ENCODE measurements at regions not wholly inside any gene's neighbourhood (a gene's known extent, or its start where the extent isn't known, plus 50 kb on each side); places are given as distances from the start of the nearest gene placed in this dataset.

GRCh38 chr7:155874411-155874810 lies 62.1 kb upstream of the SHH start:
- no peak for DNase-seq

- no peak for DNase-seq
Observed at GRCh38 chr7:155874010-155874409, 61.7 kb upstream of the SHH start.

- no peak for DNase-seq
Observed at GRCh38 chr7:155872678-155873369, 60.6 kb upstream of the SHH start.

GRCh38 chr7:155871211-155871610 lies 58.9 kb upstream of the SHH start:
- no peak for DNase-seq

GRCh38 chr7:155870334-155871180 lies 58.3 kb upstream of the SHH start:
- DNase-seq, result no peak

GRCh38 chr7:155869784-155870076 lies 57.5 kb upstream of the SHH start:
- no peak for DNase-seq

- DNase-seq, result no peak
Observed at GRCh38 chr7:155868955-155869783, 56.9 kb upstream of the SHH start.

- no peak for DNase-seq
Observed at GRCh38 chr7:155867734-155868400, 55.6 kb upstream of the SHH start.

- no peak for DNase-seq
Observed at GRCh38 chr7:155867280-155867679, 55.0 kb upstream of the SHH start.

- no peak for DNase-seq
Observed at GRCh38 chr7:155865830-155866525, 53.7 kb upstream of the SHH start.

GRCh38 chr7:155864991-155865690 lies 52.9 kb upstream of the SHH start:
- DNase-seq, result no peak

GRCh38 chr7:155864271-155864985 lies 52.2 kb upstream of the SHH start:
- DNase-seq, result no peak

- DNase-seq, result no peak
Observed at GRCh38 chr7:155863721-155864151, 51.5 kb upstream of the SHH start.

- DNase-seq, result no peak
Observed at GRCh38 chr7:155862123-155862892, 50.0 kb upstream of the SHH start.

All from stimulated activated CD4-positive, alpha-beta T cell treated with anti-CD3 and anti-CD28 coated beads, Interleukin-15, amount 100 ng/mL, for 24 hours (primary cell).